Small intestine (tissue), 7 donors: ENCODE measurements at regions not wholly inside any gene's neighbourhood (a gene's known extent, or its start where the extent isn't known, plus 50 kb on each side); places are given as distances from the start of the nearest gene placed in this dataset.
"Not testable (repeated sequence)": the region's sequence is repeated elsewhere in the genome, so short reads cannot be mapped to it uniquely, and the experiment has no call there.

Experiments used
- DNase-seq, 2 donors: peaks; one replicate each; pipeline versions ENCODE4 v3.0.0 to v3.0.0-alpha.2; 2013
- FAIRE-seq: peaks from 2 replicates; lab custom pipeline; 2012; peaks lifted over from hg19 to GRCh38; lab: Jason Lieb, UNC
- H3K27ac ChIP-seq, 3 donors: one replicate each; pipeline ENCODE4 v1.5.1; 2013; ENCODE audit warnings: low read length in 2 of 3, mild to moderate bottlenecking in 2 of 3, control low read depth in 1 of 3, inconsistent platforms in 1 of 3, low read depth in 1 of 3, moderate library complexity in 1 of 3
- H3K27me3 ChIP-seq, 3 donors: one replicate each; pipeline ENCODE4 v1.6.1; 2013; ENCODE audit warnings: low read length in 3 of 3, inconsistent platforms in 1 of 3; ENCODE audit not compliant: control insufficient read depth in 3 of 3, insufficient read depth in 3 of 3
- H3K36me3 ChIP-seq, 3 donors: one replicate each; pipeline ENCODE4 v1.6.1; 2013; ENCODE audit warnings: low read length in 3 of 3, inconsistent platforms in 1 of 3, low read depth in 1 of 3, mild to moderate bottlenecking in 1 of 3, moderate library complexity in 1 of 3; ENCODE audit not compliant: control insufficient read depth in 3 of 3, insufficient read depth in 2 of 3
- H3K4me1 ChIP-seq, 3 donors: one replicate each; pipeline ENCODE4 v1.6.1; 2013; ENCODE audit warnings: low read length in 2 of 3, inconsistent platforms in 1 of 3, low read depth in 1 of 3, mild to moderate bottlenecking in 1 of 3, moderate library complexity in 1 of 3; ENCODE audit not compliant: control insufficient read depth in 3 of 3, insufficient read depth in 2 of 3
- H3K4me3 ChIP-seq, 3 donors: one replicate each; pipeline ENCODE4 v1.5.1; 2013; ENCODE audit warnings: low read length in 3 of 3, control low read depth in 1 of 3, inconsistent platforms in 1 of 3, low read depth in 1 of 3, mild to moderate bottlenecking in 1 of 3, moderate library complexity in 1 of 3
- H3K9me3 ChIP-seq, 2 donors: one replicate each; pipeline ENCODE4 v1.6.1; 2013; ENCODE audit warnings: low read depth in 1 of 2, low read length in 1 of 2; ENCODE audit not compliant: control insufficient read depth in 2 of 2, insufficient read depth in 1 of 2
- WGBS, 3 donors: extraction: QIAGEN DNeasy Blood & Tissue Kit; methylation state at CpG; one replicate each; pipeline ENCODE4 v1.1.7; 2013; 5-methylcytosine and 5-hydroxymethylcytosine counted together
- donor health status: healthy with polysubstance abuse.
- donor health status: control.
- donor health status: control.
- donor health status: Bipolar disorder and iron deficiency.
- donor health status: healthy.

GRCh38 chr6:154624727-154625126, 108.5 kb upstream of the SCAF8 start:
- H3K27ac ChIP-seq, H3K36me3 ChIP-seq, H3K9me3 ChIP-seq, DNase-seq, FAIRE-seq, H3K27me3 ChIP-seq, H3K4me3 ChIP-seq, H3K4me1 ChIP-seq: not testable (repeated sequence)
- 20 to 56% (median 41%) methylated on average over 2 of the region's 2 CpGs for WGBS, 3 donors

DNA sequence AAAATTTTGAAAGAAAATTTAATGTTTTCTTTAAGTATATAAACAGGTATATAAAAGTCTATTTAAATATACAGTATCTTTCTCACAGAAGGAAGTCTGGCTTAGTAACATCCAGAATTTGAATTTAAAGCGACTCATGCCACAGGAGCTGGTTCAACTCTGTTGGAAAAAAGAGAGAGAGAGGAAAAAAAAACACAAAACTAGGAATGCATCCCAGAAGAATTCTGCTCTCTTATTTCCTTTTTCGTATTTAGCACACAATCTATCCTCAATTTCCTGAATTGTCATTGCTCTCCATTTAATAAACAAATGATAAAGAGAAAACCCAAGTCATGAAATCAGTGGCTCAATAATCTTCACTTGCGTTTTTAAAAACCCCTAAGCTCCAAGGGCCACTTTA, 107.5 kb upstream of the SCAF8 start:
- Histone ChIP-seq H3K36me3 (no peaks in the 10 kb centered on the region), H3K4me3 (no peak overlapping the region), H3K9me3 (peaks cover 0 to 7% of the 10 kb centered on the region in 2 donors), H3K4me1 (peaks cover 0 to 4% (median 1%) of the 10 kb centered on the region in 3 donors), H3K27ac (no peak overlapping the region), H3K27me3 (no peaks in the 10 kb centered on the region)
- FAIRE-seq, result no peak
- 64 to 88% (median 75%) methylated on average over 3 of the region's 3 CpGs for WGBS, 3 donors
- no peak for DNase-seq

DNA sequence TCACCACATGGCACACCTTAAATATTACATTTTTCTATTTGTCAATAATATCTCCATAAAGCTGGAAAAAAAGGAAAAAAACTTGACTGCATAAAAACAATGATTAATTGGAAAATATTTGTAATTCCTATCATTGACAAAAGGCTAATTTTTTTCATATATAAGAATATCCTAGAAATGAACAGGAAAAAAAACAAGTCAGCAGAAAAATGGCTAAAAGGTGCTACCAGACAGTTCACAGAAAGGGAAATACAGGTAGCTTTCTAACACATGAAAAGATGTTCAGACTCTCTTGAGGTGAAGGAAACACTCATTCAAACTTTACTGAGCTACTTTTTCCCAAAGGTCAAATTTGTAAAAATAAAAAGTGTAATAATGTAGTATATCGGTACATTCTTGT, 104.1 kb upstream of the SCAF8 start:
- DNase-seq (no peak), FAIRE-seq (peak; percentile 41)
- no peaks in the 10 kb centered on the region for H3K27me3 ChIP-seq
- H3K36me3 ChIP-seq, result no peaks in the 10 kb centered on the region
- WGBS, 3 donors, result 97 to 100% (median 100%) methylated on average over 1 of the region's 1 CpG
- H3K27ac ChIP-seq, result no peak overlapping the region
- H3K9me3 ChIP-seq, result peaks cover 0 to 9% of the 10 kb centered on the region in 2 donors
- H3K4me1 ChIP-seq, result no peaks in the 10 kb centered on the region
- H3K4me3 ChIP-seq, result no peak overlapping the region

DNA sequence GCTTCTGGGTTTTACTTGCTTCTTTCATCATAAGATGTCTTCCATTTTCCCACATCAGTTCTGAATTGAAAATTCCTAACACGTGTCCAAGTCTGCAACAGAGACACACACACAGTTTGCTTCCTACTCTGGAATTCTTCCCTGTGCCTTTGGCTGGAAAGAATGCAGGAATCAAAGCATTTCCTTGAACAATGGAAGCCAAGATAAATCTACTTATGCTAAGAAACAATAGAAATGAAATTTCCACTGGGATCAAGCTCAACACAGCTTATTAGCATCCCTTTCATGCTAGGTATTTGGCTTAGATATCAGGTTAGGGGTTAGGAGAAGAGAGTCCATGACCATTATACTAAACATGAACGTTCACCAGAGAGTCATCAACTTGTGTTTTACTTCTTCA, 101.1 kb upstream of the SCAF8 start:
- WGBS, 3 donors, result 37 to 53% (median 38%) methylated on average over 2 of the region's 2 CpGs
- no peaks in the 10 kb centered on the region for H3K4me1 ChIP-seq
- H3K4me3 ChIP-seq, result no peak overlapping the region
- H3K27ac ChIP-seq, result no peak overlapping the region
- no peaks in the 10 kb centered on the region for H3K36me3 ChIP-seq
- no peaks in the 10 kb centered on the region for H3K27me3 ChIP-seq
- H3K9me3 ChIP-seq, result peaks cover 0 to 4% of the 10 kb centered on the region in 2 donors
- FAIRE-seq (no peak), DNase-seq (no peak)

- FAIRE-seq, result no peak
- no peaks in the 10 kb centered on the region for H3K4me1 ChIP-seq
- no peaks in the 10 kb centered on the region for H3K27me3 ChIP-seq
- no peaks in the 10 kb centered on the region for H3K36me3 ChIP-seq
- no peak overlapping the region for H3K27ac ChIP-seq
- peaks cover 0 to 4% of the 10 kb centered on the region in 2 donors for H3K9me3 ChIP-seq
- no peak for DNase-seq
- WGBS, 3 donors, result 90 to 94% (median 91%) methylated on average over 4 of the region's 4 CpGs
- H3K4me3 ChIP-seq, result no peak overlapping the region
These were observed 95.8 kb upstream of the SCAF8 start for GRCh38 chr6:154637392-154637791.

- Histone ChIP-seq H3K27ac (no peak overlapping the region), H3K27me3 (no peaks in the 10 kb centered on the region), H3K9me3 (peaks cover 0 to 3% of the 10 kb centered on the region in 2 donors), H3K4me1 (no peaks in the 10 kb centered on the region), H3K4me3 (no peak overlapping the region), H3K36me3 (no peaks in the 10 kb centered on the region)
- WGBS, 3 donors, result 75 to 89% (median 82%) methylated on average over 3 of the region's 3 CpGs
- FAIRE-seq, result no peak
- no peak for DNase-seq
These were observed 94.8 kb upstream of the SCAF8 start for GRCh38 chr6:154638369-154638768.

DNA sequence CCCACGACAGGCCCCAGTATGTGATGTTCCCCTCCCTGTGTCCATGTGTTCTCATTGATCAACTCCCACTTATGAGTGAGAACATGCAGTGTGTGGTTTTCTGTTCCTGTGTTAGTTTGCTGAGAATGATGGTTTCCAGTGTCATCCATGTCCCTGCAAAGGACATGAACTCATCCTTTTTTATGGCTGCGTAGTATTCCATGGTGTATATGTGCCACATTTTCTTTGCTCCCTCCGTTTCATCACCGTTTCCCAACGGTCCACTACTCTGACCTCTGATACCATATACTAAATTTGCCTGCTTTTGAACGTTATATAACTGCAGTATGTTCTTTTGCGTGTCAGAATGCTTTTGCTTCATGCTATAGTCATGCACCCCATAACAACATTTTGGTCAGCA, 94.0 kb upstream of the SCAF8 start:
- H3K4me3 ChIP-seq, H3K27ac ChIP-seq, FAIRE-seq, H3K4me1 ChIP-seq, DNase-seq, H3K9me3 ChIP-seq, H3K27me3 ChIP-seq, H3K36me3 ChIP-seq: not testable (repeated sequence)
- WGBS, 3 donors, result 88 to 91% (median 88%) methylated on average over 7 of the region's 7 CpGs

GRCh38 chr6:154648188-154648887, 84.9 kb upstream of the SCAF8 start:
- Histone ChIP-seq H3K36me3 (no peaks in the 10 kb centered on the region), H3K9me3 (no peaks in the 10 kb centered on the region), H3K4me1 (no peaks in the 10 kb centered on the region), H3K27ac (no peak overlapping the region), H3K4me3 (no peak overlapping the region), H3K27me3 (peaks cover 0 to 3% (median 0%) of the 10 kb centered on the region in 3 donors)
- no peak for FAIRE-seq
- WGBS, 3 donors, result 51 to 75% (median 74%) methylated on average over 3 of the region's 3 CpGs
- DNase-seq, result no peak

GRCh38 chr6:154648888-154649205, 84.4 kb upstream of the SCAF8 start:
- no peak for FAIRE-seq
- H3K36me3 ChIP-seq, result no peaks in the 10 kb centered on the region

More at GRCh38 chr6:154648888-154649205, 84.4 kb upstream of the SCAF8 start:
- no peak for DNase-seq
- Histone ChIP-seq H3K27ac (no peak overlapping the region), H3K4me3 (no peak overlapping the region), H3K4me1 (no peaks in the 10 kb centered on the region), H3K9me3 (no peaks in the 10 kb centered on the region), H3K27me3 (peaks cover 0 to 3% (median 0%) of the 10 kb centered on the region in 3 donors)
- 83 to 90% (median 84%) methylated on average over 7 of the region's 7 CpGs for WGBS, 3 donors
